ENCODE measurements at regions not wholly inside any gene's neighbourhood (a gene's known extent, or its start where the extent isn't known, plus 50 kb on each side); places are given as distances from the start of the nearest gene placed in this dataset.

DNA sequence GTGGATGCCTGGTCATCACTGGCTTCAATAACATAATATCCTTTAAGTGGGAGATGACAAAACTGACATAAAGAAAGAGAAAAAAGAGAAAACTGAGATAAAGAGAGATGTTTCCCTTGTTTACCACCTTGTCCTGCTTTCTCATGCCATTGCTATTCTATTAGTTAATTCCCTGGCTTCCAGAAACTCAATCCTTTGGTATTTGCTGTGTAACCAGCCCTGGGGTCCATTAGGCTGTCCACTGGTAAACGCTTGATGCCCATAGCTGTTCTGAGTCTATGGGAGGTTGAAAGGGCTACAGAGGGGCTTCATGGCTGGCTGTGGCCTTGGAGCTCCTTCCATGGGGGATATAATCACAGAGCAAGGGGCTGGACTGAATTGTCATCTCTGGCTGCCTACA, 243.4 kb upstream of the PLET1 start:
- no peak for DNase-seq (ENCODE audit: low spot score in 2 of 2)
- no peak for FAIRE-seq

DNA sequence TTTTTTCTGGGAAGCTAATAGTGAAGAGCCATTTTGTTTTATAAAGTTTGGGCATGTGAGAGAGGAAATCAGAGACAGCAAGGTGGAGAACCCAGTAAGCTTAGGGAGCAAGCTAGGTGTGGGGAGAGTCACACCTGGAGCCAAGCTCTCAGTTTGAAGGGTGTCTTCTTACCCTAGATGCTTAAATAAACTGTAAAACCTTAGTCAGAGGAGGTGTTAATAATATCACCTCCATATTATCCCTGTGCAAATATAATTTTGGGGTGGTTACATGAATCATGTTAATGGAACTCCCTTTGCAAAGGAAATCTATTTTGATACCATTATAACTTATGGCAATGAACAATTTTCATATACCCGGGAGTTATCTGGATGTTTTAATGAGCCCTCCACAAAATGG, 246.2 kb upstream of the PLET1 start:
- no peak for FAIRE-seq
- DNase-seq (ENCODE audit: low spot score in 2 of 2) = no peak

DNA sequence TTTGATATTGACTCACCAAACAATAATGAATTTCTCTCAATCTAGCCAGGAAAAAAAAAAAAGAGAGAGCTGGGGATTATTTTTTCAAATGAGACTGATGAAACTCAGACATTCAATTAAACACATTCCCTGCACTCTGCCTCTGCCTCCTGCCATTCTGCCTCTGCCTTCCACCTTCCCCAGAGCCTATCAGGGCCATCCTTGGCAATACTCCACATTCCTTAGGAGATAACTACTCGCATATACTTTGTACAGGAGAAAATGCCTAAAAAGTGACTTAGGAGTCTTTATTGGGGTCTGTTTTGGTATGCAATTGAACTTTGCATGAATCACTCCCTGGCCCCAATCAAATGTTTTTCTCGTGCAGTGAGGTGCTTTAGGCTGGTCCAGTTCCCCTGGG, 246.6 kb upstream of the PLET1 start:
- no peak for DNase-seq (ENCODE audit: low spot score in 2 of 2)

DNA sequence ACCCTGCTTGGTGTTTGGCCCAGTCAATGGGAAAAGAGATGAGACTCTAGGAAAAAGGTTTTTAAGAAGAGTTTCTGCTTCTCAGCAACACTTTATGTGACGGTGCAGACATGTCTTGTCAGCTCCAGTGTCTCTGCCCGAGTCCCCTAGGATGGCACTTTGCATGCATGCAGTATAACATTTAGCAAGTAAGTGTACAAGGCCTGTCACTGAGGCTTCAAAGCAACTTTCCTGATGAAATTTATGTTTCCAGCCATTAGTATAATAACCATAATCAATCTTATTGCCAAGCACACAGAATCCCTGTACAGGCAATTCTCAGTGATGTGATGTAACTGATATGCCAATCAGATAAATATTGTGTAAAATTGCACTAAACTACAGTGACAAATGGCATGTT, 248.1 kb upstream of the PLET1 start:
- no peak for DNase-seq (ENCODE audit: low spot score in 2 of 2)
- FAIRE-seq = no peak

More for the DNA sequence above, 246.6 kb upstream of the PLET1 start:
- FAIRE-seq = no peak

DNA sequence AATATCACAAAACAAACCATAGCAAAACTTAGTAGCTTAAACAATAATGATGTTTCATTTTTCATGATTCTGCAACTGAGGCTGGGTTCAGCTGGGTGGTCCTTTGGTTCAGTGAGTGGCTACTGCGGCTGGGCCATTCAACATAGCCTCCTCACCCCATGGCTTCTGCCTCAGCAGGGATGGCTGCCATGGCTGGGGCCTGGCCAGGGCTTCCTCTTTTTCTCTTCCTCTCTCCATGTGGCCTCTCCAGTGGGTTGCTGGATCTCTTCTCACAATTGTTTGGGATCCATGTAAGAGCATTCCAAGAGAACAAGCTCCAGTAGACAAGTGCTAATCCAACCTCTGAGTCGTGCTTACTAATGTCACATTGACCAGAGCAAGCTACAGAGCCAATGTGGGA, 248.6 kb upstream of the PLET1 start:
- FAIRE-seq = no peak
- no peak for DNase-seq (ENCODE audit: low spot score in 2 of 2)

DNA sequence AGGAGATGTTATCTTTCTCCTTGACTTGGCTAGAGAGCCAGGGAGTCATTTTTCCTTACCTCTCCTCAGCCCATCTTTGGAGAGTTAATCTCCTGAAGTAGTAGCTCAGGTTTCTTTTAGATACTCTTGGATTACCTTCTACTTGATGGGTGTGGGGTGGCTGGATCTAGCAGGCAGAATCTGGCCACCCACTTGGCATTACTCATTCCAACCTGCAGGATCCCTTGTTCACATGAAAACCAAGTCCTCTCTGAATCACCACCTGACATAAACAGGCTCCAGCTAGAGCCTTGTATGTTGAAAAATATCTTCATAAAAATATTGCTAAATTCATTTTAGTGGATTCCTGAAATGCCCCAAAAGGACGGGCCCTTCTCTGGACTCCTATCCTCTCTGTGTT, 250.6 kb upstream of the PLET1 start:
- no peak for DNase-seq (ENCODE audit: low spot score in 2 of 2)
- no peak for FAIRE-seq

DNA sequence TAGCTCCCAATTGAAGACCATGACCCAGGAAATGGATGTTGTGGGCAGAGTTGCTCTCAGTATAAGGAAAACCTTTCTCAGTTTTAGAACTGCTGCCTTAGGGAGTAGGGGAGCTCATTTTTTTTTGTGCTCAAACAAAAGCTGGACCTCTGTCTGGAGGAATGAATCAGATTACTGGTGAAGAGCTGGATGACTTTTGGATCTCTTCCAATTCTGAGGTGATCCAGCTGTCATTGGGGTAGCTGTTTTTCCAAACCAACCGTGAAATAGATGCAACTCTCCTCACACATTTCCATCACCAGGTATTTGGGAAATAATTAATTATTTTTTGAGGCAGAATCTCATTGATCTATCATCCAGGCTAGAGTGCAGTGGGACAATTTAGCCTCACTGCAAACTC, 251.3 kb upstream of the PLET1 start:
- DNase-seq (ENCODE audit: low spot score in 2 of 2) (no peak), FAIRE-seq (no peak)

DNA sequence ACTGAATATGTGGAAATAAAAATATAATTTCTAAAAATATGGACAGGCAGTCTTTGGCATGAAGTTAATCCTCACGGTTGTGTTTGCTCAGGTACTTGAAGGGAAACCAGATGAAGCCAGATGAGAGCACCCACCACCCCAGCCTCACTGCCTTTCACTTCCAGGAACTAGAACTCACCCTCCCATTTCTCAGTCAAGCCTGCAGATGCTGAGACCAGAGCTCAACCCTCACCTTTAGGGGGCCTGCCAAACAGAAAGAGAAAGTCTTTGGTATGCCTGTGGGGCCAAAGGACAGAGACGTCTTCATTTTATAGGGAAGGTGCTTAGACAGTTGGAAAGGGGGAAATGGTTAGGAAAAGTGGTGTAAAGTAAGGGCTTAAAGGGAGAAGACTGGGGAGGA, 252.8 kb upstream of the PLET1 start:
- no peak for FAIRE-seq
- no peak for DNase-seq (ENCODE audit: low spot score in 2 of 2)

DNA sequence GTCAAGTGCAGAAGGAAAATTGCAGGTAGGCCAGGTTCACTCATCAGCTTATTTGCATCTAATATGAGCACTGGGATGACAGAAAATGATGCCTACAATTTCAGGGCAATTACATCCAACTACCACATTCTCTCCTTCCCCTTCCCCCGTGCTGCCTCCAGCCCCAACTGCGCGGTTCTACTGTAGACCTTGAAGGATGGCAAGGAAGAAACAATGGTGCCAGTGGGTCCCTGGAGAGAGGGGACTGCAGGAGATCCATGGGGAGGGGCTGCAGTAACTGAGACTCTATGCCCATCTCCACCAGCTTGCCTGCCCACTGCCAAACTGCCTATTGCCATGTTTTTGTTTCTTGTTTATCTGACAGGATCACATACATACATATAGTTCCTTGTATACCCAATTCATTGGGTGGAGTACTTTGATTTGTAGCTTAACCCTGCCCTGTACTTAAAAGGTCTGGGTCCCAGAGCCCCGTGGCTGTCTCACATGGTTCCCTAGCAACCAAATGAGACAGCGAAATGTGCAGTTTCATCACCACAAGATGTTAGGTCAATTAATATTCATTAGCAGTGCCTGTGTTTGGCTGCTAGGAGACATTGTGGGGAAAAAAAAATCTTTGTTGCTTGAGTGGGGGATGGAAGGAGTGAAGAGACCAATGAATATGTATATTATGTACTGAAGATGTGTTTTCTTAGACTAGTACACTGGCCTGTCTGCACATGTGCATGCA, 253.5 kb upstream of the PLET1 start:
- no peak for FAIRE-seq
- DNase-seq (ENCODE audit: low spot score in 2 of 2) = peak; percentile 26 to 28

DNA sequence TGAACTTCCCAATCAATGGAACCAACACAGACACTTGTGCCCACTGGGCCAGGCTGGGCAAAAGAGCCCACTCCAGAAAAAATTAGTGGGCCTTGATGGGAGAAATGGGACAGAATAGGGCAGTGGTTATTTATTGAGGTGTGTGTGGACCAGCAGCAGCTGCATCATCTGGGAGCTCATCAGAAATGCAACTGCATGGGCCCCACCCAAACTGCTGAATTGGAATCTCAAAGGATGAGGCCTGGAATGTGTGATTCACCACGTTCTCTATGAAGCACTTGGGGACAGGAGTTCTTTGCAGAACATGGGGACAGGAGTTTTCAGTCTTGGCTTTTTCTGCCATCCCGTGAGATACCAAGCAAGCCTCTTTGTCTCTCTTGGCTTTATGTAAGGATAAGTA, 255.6 kb upstream of the PLET1 start:
- DNase-seq (ENCODE audit: low spot score in 2 of 2) (no peak), FAIRE-seq (no peak)

DNA sequence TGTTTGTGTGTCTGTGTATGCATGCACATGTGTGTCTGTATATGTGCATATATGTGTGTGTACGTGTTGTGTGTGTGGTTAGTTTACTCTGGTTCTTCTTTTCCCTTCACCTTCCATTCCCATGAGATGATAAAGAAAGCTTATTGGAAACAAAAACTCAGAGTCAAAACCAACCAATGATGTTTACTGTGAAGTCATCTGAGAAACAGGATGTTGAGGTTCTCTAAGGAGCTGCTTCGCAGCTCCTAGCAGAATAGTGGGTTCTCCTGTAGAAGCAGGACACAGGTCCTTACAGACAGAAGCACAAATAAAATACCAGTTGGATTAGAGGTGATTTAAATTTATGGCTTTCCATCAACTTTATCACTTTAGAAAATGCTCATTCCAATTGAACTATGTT, 256.1 kb upstream of the PLET1 start:
- FAIRE-seq = no peak

DNA sequence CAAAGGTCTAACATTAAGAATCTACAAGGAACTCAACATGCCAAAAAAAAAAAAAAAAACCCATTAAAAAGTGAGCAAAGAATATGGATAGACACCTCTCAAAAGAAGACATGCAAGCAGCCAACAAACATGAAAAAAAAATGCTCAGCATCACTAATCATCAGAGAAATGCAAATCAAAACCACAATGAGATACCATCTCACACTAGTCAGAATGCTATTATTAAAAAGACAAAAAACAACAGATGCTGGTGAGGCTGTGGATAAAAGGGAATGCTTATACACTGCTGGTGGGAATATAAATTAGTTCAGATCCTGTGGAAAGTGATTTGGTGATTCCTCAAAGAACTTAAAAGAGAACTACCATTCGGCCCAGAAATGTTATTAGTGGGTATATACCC, 257.7 kb upstream of the PLET1 start:
- FAIRE-seq (no peak), DNase-seq (ENCODE audit: low spot score in 2 of 2) (no peak)

More for the DNA sequence above, 256.1 kb upstream of the PLET1 start:
- no peak for DNase-seq (ENCODE audit: low spot score in 2 of 2)

DNA sequence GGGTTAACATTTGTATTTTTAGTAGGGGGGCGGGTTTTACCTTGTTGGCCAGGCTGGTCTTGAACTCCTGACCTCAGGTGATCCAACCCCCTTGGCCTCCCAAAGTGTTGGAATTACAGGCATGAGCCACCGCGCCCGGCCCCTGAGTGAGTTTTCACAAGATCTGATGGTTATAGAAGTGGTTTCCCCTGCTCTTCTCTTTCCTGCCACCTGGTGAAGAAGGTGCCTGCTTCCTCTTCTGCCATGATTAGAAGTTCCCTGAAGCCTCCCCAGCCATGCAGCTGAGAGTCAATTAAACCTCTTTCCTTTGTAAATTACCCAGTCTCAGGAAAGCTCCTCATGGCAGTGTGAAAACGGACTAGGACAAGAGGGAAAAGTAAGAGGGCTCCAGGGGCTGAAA, 259.1 kb upstream of the PLET1 start:
- no peak for FAIRE-seq
- DNase-seq (ENCODE audit: low spot score in 2 of 2) = no peak

DNA sequence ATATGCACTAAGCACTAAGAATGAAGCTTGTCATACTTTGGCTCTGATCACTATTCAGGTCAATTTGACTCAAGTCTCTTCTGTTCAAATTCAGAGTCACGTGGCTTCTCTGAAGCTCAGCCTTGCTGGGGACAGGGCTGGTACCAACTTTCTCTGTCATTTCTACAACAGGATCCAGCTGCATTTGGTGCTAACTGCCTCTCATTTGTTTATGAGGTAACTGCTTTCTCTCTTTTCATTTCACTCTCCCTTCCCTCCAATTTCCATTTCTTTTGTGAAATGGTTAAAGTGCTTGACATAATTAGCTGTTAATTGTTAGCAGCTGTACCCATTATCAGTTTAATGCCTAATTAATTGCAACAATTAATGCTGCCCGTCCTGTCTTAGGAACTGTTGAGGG, 259.7 kb upstream of the PLET1 start:
- DNase-seq (ENCODE audit: low spot score in 2 of 2) (no peak), FAIRE-seq (no peak)

DNA sequence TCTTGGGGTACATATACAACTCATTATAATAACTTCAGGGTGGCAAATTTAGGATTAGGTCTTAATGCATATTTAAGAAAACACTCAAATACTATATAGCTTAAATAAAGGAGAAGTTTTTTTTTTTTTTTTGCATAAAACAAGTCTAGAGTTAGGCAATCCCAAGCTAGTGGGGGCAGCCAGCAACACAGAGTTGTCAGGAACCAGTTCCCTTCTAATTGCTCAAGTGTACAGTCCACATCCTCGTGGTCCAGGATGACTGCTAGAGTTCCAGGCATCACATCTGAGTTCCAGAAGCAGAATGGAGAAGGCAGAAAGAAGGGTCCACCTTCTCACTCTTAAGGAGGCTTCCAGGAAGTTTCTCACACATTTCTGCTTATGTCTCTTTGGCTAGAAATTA, 261.9 kb upstream of the PLET1 start:
- FAIRE-seq (no peak), DNase-seq (ENCODE audit: low spot score in 2 of 2) (no peak)

DNA sequence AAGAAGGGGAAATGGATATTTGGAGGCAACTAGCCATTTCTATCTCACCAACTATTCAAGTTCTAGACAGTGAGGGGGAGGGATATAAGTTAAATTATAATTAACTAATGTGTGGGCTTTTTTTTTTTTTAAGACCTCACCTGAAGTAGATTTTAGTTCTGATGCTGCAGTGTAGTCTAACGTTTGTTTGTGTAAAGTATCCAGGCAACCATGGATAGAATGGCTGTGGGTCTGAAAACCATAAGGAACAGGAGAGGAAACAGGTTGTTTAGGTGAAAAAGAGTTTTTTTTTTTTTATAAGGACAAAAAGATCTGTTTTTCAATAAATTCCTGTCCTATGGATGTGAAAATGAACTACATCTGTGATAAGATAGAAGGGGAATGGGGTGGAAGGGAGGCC, 262.4 kb upstream of the PLET1 start:
- FAIRE-seq (no peak), DNase-seq (ENCODE audit: low spot score in 2 of 2) (no peak)

DNA sequence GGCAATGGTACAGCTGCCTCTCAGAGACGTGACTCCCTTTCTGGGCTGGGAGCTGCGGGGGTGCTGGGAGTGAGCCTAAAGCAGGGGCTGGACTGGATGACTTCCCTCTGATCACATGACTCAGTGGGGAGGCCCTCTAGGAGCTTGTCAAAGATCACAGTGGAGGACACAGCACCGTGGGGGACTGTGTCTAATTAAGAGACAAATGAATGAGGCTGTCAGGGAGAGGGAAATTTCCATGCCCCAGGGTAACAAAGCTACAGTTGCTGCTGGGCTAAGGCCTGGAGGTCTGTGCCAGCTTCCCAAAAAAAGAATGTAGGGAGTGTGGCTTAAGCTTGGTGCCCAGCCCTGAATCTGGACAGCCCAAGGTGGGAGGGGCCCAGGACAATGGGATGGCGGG, 262.8 kb upstream of the PLET1 start:
- peak; percentile 28 to 36 for DNase-seq (ENCODE audit: low spot score in 2 of 2)
- no peak for FAIRE-seq

DNA sequence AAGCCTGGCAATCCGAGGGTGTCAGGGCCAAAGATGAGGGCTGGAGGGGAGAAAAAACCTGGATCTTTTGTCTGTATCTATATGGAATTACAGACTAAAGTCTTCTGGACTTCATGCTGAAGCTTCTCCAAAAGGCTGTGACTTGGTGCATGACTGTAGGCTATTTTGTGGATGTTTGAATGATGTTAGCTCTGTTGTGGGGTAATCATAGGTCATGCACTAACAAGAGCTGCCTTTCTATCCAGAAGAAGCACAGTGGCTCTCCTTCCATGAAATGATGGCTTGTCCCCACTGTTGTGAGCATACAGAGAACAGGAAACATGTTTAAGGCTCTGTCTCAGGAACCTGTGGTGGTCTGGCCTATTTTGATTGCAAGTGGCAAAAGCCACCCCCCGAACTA, 263.3 kb upstream of the PLET1 start:
- FAIRE-seq (no peak), DNase-seq (ENCODE audit: low spot score in 2 of 2) (no peak)

DNA sequence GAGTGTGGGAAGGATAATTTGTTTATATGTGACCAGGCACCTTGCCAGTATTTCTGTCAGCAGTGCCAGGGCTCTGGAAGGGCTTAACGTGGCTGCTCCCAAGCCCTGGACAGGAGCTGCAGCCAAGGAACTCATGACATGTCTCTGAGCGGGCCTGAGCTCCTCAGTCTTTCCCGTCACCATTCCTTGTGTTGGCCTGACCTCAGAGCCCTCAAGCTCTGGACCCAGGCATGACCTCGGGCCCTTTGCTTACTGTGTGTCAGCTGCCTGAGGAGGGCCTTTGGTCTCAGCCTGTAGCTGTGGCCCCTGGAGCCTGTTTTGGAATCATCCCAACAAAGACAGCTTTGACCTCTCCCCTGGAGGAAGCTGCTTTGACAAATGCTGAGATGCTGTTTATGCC, 264.1 kb upstream of the PLET1 start:
- no peak for FAIRE-seq
- no peak for DNase-seq (ENCODE audit: low spot score in 2 of 2)

DNA sequence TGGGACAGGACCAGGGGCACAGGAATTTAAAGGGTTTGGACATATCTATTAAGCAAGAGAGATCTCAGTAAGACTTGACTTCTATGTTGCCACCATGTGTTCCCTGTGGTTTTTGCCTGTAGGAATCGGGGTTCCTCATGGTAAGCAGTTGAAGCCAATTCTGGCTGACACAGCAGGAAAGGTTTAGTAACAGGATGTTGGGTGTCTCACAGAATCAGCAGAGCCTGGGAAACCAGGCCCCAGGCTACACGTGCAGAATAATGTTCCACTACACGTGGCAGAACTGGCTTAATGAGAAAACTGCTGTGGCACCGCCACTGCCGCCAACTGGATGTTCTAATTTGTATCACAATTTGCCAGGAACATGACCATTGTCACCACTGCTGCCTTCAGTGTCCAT, 264.6 kb upstream of the PLET1 start:
- no peak for DNase-seq (ENCODE audit: low spot score in 2 of 2)
- no peak for FAIRE-seq

DNA sequence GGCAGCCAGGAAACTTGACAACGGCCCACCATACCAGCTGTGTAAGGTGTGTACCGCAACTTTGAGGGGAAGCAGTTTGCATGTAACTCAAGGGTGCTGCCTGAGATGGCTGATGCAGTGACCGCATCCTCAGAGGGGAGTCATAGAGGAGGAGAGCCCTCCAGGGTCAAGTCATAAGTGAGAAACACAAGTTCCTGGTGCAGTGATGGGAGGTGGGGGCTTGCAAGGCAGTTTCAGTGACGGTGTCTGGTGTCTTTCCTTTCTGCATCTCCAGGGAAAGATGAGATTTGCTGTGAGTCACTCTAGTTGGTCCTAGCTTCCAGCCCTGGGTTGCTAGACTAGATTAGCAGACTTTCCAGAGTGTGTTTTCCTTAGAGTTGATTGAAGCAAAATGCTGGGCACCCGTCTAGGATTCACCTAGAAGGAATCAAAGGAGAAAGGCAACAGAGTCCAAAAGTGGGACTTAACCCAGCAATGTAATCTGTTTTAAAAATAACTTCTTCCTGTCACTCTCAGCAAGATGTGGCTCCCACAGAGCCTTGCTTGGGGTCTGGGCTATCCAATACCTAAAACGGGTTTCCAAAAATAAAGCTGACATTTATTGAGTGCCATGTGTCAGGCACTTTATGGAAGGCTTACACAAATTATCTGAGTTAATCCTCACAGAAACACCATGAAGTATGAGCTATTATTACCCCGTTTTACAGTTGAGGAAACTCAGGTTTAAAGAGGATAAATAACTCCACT, 265.4 kb upstream of the PLET1 start:
- FAIRE-seq = no peak
- DNase-seq (ENCODE audit: low spot score in 2 of 2) = no peak

DNA sequence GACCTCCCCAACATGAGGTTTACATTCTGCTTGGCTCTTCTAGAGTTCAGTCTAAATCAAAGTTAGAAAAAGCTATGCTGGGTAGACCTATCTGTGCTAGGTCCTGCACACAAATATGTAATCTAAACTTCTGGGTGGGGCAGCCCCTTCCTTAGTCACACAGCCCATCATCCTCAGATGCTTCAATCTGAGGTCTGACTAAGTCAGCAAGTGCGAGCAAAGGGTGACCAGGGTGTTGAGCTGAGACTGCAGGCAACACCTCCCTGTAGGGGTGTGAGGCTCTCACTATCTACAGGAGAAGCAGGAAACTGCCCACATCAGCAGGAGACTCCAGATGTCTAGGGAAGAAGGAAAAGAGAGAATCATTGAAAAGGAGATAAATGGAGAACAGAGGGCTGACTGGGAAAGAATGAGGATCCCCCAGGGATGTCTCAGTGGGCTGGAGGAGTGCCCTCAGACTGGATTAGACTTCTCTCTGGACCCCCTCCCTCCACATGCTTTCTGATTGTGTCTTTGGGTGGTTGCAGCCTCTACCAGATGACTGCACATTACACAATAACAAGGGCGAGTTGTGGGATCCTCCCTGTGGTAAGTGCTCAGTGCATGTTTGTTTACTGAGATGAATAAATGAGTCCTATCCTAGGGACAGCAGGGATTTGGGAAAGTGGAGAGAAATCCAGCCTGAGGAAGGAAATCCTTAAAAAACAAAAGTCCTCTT, 266.2 kb upstream of the PLET1 start:
- DNase-seq (ENCODE audit: low spot score in 2 of 2) (no peak), FAIRE-seq (no peak)
